B cell (primary cell): ENCODE measurements at regions not wholly inside any gene's neighbourhood (a gene's known extent, or its start where the extent isn't known, plus 50 kb on each side); places are given as distances from the start of the nearest gene placed in this dataset.

Experiments used
- ATAC-seq: fragments of 200-7000 bp; cut with Tn5 transposase; one replicate; pipeline ENCODE4 v1.10.0; 2021; ENCODE audit warnings: low read depth, mild to moderate bottlenecking, moderate number of reproducible peaks, moderate library complexity
- CTCF ChIA-PET: fragments of 350-600 bp; sonication (Branson Sonifier 250); formaldehyde crosslinking; loops from one replicate; lab custom pipeline; 2021; ENCODE audit warnings: antibody characterized with exemption, inconsistent platforms; lab: Charles Lee
- POLR2A ChIA-PET: fragments of 350-600 bp; sonication (Branson Sonifier 250); formaldehyde crosslinking; loops from one replicate; lab custom pipeline; 2021; ENCODE audit warnings: antibody characterized with exemption; lab: Charles Lee
- DNase-seq: peaks from one replicate; pipeline ENCODE4 v3.0.0; 2013
- H2AFZ ChIP-seq: 2 replicates; pipeline ENCODE4 v1.6.1; 2012; ENCODE audit warnings: mild to moderate bottlenecking, low read depth, low read length; ENCODE audit not compliant: insufficient read depth, poor library complexity, severe bottlenecking
- H3K27ac ChIP-seq, 2 donors: 1 replicate in 1 of 2; 2 replicates in 1 of 2; pipeline ENCODE4 v1.5.1; 2012 to 2013; ENCODE audit warnings: low read length in 2 of 2, mild to moderate bottlenecking in 2 of 2, moderate library complexity in 1 of 2
- H3K27me3 ChIP-seq, 4 experiments: fragments of 200-600 bp in 1 of 4; sonication (generic) in 1 of 4; replicated peaks in 1 of 4; 1 replicate in 2 of 4; 2 replicates in 2 of 4; pipeline versions ENCODE4 v1.6.1 to v1.7.0; 2013 to 2016; ENCODE audit warnings: low read length in 3 of 4, mild to moderate bottlenecking in 2 of 4, mixed read lengths in 1 of 4, moderate library complexity in 1 of 4; ENCODE audit not compliant: insufficient read depth in 4 of 4, control insufficient read depth in 3 of 4; ENCODE audit errors: control extremely low read depth in 1 of 4
- H3K36me3 ChIP-seq, 2 experiments: replicated peaks in 1 of 2; 1 replicate in 1 of 2; 2 replicates in 1 of 2; pipeline versions ENCODE4 v1.6.1 to v1.7.1; 2013; ENCODE audit warnings: low read length in 1 of 2; ENCODE audit not compliant: insufficient read depth in 2 of 2, control insufficient read depth in 1 of 2; ENCODE audit errors: control extremely low read depth in 1 of 2, extremely low read depth in 1 of 2
- H3K4me1 ChIP-seq, 2 donors: fragments of 200-600 bp in 1 of 2; sonication (generic) in 1 of 2; 1 replicate in 1 of 2; 2 replicates in 1 of 2; pipeline versions ENCODE4 v1.5.1 to v1.6.1; 2013 to 2017; ENCODE audit warnings: low read length in 2 of 2; ENCODE audit not compliant: control insufficient read depth in 2 of 2, insufficient read depth in 2 of 2
- H3K4me2 ChIP-seq: replicated peaks from 2 replicates; pipeline ENCODE3; 2012; ENCODE audit warnings: mild to moderate bottlenecking, low read depth, low read length; ENCODE audit not compliant: poor library complexity, severe bottlenecking
- H3K4me3 ChIP-seq, 5 experiments: fragments of 200-600 bp in 1 of 5; sonication (generic) in 1 of 5; 1 replicate in 3 of 5; 2 replicates in 2 of 5; pipeline versions ENCODE4 v1.5.1 to v1.7.0; 2011 to 2016; ENCODE audit warnings: low read length in 4 of 5, mild to moderate bottlenecking in 4 of 5, low read depth in 2 of 5, control low read depth in 1 of 5, moderate library complexity in 1 of 5; ENCODE audit not compliant: insufficient read depth in 1 of 5; ENCODE audit errors: control extremely low read depth in 1 of 5, extremely low read depth in 1 of 5
- H3K79me2 ChIP-seq: fragments of 200-600 bp; sonication (generic); one replicate; pipeline ENCODE4 v1.6.0; 2016; ENCODE audit warnings: low read length; ENCODE audit not compliant: control insufficient read depth, insufficient read depth
- H3K9ac ChIP-seq: fragments of 200-600 bp; sonication (generic); 2 replicates; pipeline ENCODE4 v1.6.1; 2017; ENCODE audit warnings: mild to moderate bottlenecking, low read length, moderate library complexity
- H3K9me3 ChIP-seq, 3 donors: one replicate each; pipeline versions ENCODE4 v1.6.1 to v1.7.1; 2013; ENCODE audit warnings: low read length in 2 of 3; ENCODE audit not compliant: control insufficient read depth in 2 of 3, insufficient read depth in 1 of 3; ENCODE audit errors: control extremely low read depth in 1 of 3
- H4K20me1 ChIP-seq: 2 replicates; pipeline ENCODE4 v1.6.0; 2012; ENCODE audit warnings: mild to moderate bottlenecking, low read length; ENCODE audit not compliant: insufficient read depth, control insufficient read depth, poor library complexity, severe bottlenecking
- H3K27ac Mint-ChIP-seq: one replicate; pipeline ENCODE4 v1.8.0; 2021; ENCODE audit warnings: mixed read lengths
- H3K27me3 Mint-ChIP-seq: one replicate; pipeline ENCODE4 v1.8.0; 2021; ENCODE audit warnings: mixed read lengths
- H3K4me1 Mint-ChIP-seq: one replicate; pipeline ENCODE4 v1.8.0; 2021; ENCODE audit warnings: mixed read lengths
- H3K4me3 Mint-ChIP-seq: one replicate; pipeline ENCODE4 v1.8.0; 2021; ENCODE audit warnings: mixed read lengths
- H3K9me3 Mint-ChIP-seq: one replicate; pipeline ENCODE4 v1.8.0; 2022; ENCODE audit warnings: mixed read lengths; ENCODE audit not compliant: insufficient read depth
- WGBS: methylation state at CpG from one replicate; pipeline ENCODE4 v1.1.5; 2013; ENCODE audit warnings: missing lambda C conversion rate; ENCODE audit not compliant: insufficient coverage; 5-methylcytosine and 5-hydroxymethylcytosine counted together
- intact Hi-C: fragments of 100-400 bp; cut with micrococcal nuclease; formaldehyde crosslinking; loops from one replicate; pipeline ENCODE4 v1.10.0; 2022
- TF ChIP-seq, protein P1 (sequence below): fragments of 200-600 bp; IDR thresholded peaks from one replicate; pipeline ENCODE4 v1.8.0; 2022; ENCODE audit warnings: antibody characterized with exemption, mild to moderate bottlenecking

DNA sequence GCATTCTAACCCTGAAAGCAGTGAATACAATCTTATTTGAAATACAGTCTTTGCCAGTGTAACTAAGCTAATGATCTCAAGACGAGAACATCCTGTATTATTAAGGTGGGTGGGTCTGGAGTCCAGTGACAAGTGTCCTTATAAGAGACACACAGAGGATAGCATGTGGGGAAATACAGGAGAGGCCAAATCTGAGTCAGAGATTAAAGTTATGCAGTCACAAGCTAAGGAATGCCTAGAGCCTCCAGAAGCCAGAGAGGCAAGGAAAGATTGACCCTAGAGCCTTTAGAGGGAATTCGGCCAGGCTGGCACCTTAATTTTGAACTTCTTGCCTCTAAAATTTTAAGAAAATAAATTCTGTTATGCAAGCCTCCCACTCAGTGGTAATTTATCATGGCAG lies 87.5 kb upstream of the HGF start:
- no peaks in the 10 kb centered on the region for H3K27me3 ChIP-seq
- H3K9ac ChIP-seq: no peak overlapping the region
- H2AFZ ChIP-seq: no peak overlapping the region
- intact Hi-C loops: no loop called here
- CTCF ChIA-PET: no interaction called here
- H3K27me3 Mint-ChIP-seq: no peaks in the 10 kb centered on the region
- no peak overlapping the region for H3K4me3 ChIP-seq
- POLR2A ChIA-PET: no interaction called here
- no peaks in the 10 kb centered on the region for H3K36me3 ChIP-seq
- H3K27ac ChIP-seq: no peak overlapping the region
- H3K4me3 Mint-ChIP-seq: no peak overlapping the region
- H3K4me1 ChIP-seq: no peaks in the 10 kb centered on the region
- no peak overlapping the region for H3K27ac Mint-ChIP-seq
- no peaks in the 10 kb centered on the region for H3K4me1 Mint-ChIP-seq
- H3K9me3 ChIP-seq: no peaks in the 10 kb centered on the region
- no peaks in the 10 kb centered on the region for H3K79me2 ChIP-seq
- WGBS: 100% methylated on average over 1 of the region's 2 CpGs
- ATAC-seq: no peak
- TF ChIP-seq, protein P1, sequence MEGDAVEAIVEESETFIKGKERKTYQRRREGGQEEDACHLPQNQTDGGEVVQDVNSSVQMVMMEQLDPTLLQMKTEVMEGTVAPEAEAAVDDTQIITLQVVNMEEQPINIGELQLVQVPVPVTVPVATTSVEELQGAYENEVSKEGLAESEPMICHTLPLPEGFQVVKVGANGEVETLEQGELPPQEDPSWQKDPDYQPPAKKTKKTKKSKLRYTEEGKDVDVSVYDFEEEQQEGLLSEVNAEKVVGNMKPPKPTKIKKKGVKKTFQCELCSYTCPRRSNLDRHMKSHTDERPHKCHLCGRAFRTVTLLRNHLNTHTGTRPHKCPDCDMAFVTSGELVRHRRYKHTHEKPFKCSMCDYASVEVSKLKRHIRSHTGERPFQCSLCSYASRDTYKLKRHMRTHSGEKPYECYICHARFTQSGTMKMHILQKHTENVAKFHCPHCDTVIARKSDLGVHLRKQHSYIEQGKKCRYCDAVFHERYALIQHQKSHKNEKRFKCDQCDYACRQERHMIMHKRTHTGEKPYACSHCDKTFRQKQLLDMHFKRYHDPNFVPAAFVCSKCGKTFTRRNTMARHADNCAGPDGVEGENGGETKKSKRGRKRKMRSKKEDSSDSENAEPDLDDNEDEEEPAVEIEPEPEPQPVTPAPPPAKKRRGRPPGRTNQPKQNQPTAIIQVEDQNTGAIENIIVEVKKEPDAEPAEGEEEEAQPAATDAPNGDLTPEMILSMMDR: no peak
- H3K9me3 Mint-ChIP-seq: no peaks in the 10 kb centered on the region
- no peak for DNase-seq
- no peaks in the 10 kb centered on the region for H4K20me1 ChIP-seq
- no peak overlapping the region for H3K4me2 ChIP-seq

DNA sequence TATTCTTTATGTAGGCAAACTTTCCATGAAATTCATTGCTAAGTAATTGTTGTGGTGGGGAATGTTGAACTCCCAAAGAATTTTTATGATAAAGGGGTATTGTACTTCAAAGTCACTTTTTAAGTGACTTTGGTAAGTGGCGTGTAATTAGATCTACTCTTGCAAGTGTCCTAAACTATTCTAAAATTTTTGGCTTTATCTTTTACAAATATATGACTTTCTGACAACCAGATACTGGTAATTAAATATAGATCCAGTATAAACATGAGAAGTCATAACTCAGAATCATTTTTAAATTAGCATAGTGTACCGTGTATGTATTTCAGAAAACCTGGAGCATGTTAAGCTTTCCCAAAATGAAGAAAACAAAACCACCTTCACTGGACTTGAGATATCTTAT lies 84.7 kb upstream of the HGF start:
- Histone ChIP-seq H3K9ac (no peak overlapping the region), H2AFZ (no peak overlapping the region), H3K4me3 (no peak overlapping the region), H4K20me1 (no peaks in the 10 kb centered on the region), H3K9me3 (no peaks in the 10 kb centered on the region), H3K4me1 (no peaks in the 10 kb centered on the region), H3K27ac (no peak overlapping the region), H3K27me3 (no peaks in the 10 kb centered on the region), H3K36me3 (no peaks in the 10 kb centered on the region), H3K4me2 (no peak overlapping the region), H3K79me2 (no peaks in the 10 kb centered on the region)
- WGBS: no CpG with 5 or more reads among the region's 2 CpGs
- ChIA-PET POLR2A (no interaction called here), CTCF (interaction anchor here (1.1 kb wide), 1 partner anchor 9 kb away, joined by 3 read pairs; no protein-coding TSS in a partner anchor)
- no peaks in the 10 kb centered on the region for H3K9me3 Mint-ChIP-seq
- TF ChIP-seq, protein P1: no peak
- no peak overlapping the region for H3K4me3 Mint-ChIP-seq
- no peak overlapping the region for H3K27ac Mint-ChIP-seq
- H3K27me3 Mint-ChIP-seq: no peaks in the 10 kb centered on the region
- DNase-seq: no peak
- intact Hi-C loops: no loop called here
- no peak for ATAC-seq
- no peaks in the 10 kb centered on the region for H3K4me1 Mint-ChIP-seq
